Stimulated activated CD4-positive, alpha-beta T cell treated with anti-CD3 and anti-CD28 coated beads, Interleukin-2, amount 100 ng/mL, for 4 hours (primary cell): ENCODE measurements at regions not wholly inside any gene's neighbourhood (a gene's known extent, or its start where the extent isn't known, plus 50 kb on each side); places are given as distances from the start of the nearest gene placed in this dataset.
"Not testable (repeated sequence)": the region's sequence is repeated elsewhere in the genome, so short reads cannot be mapped to it uniquely, and the experiment has no call there.

ENCODE experiments used
- DNase-seq: peaks from one replicate; pipeline ENCODE4 v3.0.0-alpha.2; 2020; ENCODE audit warnings: low read depth

DNA sequence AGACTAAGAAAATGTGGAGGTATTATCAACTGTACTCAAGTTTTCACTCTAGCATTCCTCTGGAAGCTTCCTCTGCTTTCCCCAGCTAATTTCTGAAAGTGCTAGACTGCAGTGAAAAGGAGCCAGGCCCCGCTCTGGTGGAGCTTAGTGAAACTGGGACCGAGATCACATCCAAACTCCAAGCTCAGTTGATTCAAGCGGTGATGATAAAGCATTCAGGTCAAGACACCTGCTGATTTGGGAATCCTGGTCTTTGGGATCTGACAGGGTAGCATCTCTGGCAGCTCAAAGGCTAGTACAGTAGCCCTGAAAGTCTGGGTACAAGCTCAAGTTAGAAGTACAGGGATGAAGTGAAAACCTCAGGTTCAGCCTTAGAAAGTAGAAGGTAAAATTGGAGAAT lies 120.2 kb upstream of the CRIM1 start:
- no peak for DNase-seq

GRCh38 chr2:36223259-36223658 lies 132.3 kb upstream of the CRIM1 start:
- DNase-seq, result no peak

DNA sequence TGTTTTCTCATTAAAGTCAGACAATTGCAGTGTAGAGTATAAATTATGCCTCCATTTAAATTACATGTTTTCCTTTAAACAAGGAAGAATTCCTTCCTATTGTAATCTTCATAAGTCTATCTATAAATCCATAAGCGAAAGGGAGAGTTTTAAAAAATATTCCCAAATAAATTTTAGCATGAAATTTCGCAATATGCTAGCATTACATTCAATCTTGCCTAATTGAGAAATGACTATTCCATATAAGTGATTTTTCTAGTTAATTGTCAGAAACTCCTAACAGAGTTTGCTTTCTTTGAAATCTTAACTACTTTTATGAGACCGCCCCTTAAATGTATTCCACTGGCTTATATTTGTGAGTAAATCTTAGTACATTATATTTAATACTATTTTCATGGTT lies 133.1 kb upstream of the CRIM1 start:
- DNase-seq, result no peak

DNA sequence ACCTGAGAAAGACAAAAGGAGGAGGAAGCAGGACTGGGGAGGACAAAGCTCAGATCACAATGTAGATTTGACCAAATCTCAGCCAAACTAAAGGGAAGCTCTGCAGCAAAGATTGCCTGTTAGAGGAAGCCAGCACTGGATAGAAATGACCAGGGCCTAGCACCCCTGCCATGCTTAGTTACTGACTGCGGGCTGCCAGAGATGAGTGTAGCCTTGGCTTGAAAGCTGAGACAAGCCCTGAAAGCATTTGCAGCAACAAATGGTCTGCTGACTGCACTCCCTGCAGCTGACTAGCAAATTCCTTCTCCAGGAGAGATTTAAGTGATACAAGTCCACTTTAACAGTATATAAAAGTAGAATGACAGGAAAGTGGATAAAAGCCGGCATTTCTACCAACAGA lies 140.9 kb upstream of the CRIM1 start:
- DNase-seq, result no peak

GRCh38 chr2:36203366-36203765 lies 152.2 kb upstream of the CRIM1 start:
- no peak for DNase-seq

GRCh38 chr2:36197181-36197971 lies 158.2 kb upstream of the CRIM1 start:
- DNase-seq, result no peak

- DNase-seq, result no peak
These were observed 161.9 kb upstream of the CRIM1 start for GRCh38 chr2:36193680-36194079.

DNA sequence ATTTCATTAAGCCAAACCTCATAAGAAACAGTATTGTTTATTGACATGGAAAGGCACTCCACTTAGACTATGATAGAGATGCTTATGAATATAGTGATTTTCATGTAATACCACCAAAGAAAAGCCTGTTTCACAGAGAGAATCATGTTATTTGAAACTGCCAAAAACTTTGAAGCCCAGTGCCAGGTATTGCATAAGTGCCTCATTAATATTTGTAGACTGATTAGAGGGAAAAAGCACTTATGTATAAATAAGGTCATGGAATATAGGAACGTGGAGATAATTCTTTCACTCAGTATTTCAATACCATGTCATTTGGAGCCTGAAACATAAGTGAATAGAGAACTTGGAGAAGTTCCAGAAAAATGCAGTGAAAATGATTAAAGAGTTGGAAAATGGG lies 162.6 kb upstream of the CRIM1 start:
- no peak for DNase-seq

DNA sequence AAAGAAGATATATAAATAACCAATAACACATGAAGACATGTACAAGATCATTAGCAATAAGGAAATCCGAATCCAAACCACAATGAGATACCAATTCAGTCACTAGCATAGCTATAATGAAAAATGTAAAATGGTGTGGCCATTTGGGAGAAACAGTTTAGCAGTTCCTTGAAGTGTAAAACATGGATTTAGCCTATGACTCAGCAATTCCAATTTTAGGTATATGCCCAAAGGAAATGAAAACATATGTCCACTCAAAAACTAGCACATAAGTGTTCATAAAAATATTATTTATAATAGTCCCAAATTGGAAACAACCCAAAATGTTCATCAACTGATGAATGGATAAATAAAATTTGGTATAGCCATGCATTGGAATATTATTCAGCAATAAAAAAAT lies 165.5 kb upstream of the CRIM1 start:
- DNase-seq, result no peak

DNA sequence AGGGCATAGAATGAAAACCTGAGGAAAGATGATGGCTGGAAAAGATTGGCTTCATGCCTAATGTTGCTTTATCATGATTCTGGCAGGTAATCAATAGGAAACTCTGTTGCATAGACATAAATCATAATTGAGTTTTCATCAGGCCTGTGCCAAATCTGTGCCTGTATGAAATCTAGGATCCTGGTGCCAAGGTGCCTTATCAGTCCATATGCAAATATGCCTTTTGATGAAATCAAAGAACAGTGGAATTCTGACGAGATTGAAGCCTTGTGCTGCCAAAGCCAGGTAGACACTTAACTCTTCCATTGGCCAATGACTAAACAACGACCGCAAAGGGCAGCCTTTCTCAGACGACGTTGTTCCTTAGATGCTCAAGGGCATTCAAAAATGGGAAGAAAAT lies 170.0 kb upstream of the CRIM1 start:
- no peak for DNase-seq

GRCh38 chr2:36184848-36185247 lies 170.7 kb upstream of the CRIM1 start:
- no peak for DNase-seq

DNA sequence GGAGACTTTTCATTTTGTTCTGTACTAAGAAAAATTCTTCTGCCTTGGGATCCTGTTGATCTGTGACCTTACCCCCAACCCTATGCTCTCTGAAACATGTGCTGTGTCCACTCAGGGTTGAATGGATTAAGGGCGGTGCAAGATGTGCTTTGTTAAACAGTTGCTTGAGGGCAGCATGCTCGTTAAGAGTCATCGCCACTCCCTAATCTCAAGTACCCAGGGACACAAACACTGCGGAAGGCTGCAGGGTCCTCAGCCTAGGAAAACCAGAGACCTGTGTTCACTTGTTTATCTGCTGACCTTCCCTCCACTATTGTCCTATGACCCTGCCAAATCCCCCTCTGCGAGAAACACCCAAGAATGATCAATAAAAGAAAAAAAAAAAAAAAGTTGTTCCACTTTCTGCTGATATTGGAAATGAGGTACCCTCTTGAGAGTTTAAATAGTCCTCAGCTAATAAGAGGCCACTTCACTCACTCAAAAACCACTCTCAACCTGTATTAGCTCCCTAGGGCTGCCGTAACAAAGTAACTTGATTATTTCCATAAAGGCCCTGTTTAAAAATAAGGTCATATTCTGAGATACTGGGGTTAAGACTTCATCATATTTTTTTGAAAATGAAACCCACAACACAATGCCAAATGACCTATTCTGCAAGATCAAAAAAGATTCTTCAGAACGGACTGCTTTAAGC lies 174.6 kb upstream of the CRIM1 start:
- DNase-seq, result not testable (repeated sequence)

DNA sequence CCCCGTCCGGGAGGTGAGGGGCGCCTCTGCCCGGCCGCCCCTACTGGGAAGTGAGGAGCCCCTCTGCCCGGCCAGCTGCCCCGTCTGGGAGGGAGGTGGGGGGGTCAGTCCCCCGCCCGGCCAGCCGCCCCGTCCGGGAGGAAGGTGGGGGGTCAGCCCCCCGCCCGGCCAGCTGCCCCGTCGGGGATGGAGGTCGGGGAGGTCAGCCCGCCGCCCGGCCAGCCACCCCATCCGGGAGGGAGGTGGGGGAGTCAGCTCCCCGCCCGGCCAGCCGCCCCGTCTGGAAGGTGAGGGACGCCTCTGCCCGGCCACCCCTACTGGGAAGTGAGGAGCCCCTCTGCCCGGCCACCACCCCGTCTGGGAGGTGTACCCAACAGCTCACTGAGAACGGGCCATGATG lies 175.3 kb upstream of the CRIM1 start:
- not testable (repeated sequence) for DNase-seq

DNA sequence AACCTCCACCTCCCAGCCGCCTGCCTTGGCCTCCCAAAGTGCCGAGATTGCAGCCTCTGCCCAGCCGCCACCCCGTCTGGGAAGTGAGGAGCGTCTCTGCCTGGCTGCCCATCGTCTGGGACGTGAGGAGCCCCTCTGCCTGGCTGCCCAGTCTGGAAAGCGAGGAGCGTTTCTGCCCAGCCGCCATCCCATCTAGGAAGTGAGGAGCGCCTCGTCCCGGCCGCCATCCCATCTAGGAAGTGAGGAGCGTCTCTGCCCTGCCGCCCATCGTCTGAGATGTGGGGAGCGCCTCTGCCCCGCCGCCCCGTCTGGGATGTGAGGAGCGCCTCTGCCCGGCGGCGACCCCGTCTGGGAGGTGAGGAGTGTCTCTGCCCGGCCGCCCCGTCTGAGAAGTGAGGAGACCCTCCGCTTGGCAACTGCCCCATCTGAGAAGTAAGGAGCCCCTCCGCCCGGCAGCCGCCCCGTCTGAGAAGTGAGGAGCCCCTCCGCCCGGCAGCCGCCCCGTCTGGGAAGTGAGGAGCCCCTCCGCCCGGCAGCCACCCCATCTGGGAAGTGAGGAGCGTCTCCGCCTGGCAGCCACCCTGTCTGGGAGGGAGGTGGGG lies 175.8 kb upstream of the CRIM1 start:
- not testable (repeated sequence) for DNase-seq

DNA sequence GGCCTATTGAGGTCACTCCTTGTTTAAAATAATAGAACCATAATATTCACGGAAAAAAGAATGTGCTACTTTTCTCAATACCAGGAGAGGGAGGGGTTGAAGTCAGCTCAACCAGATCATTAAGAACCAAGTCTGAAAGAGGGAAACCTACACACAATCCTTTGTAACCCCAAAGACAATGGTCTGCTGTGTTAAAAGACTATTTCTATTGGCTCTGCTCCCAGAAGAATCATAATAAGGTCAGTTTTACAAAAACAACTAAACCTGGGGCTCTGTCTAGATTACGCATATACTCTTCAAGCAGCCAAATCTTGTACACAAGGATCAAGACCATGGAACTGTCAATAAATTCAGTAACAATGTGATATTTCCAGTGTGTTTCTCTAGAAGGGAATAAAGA lies 177.2 kb upstream of the CRIM1 start:
- DNase-seq, result no peak

GRCh38 chr2:36177282-36177681 lies 178.3 kb upstream of the CRIM1 start:
- no peak for DNase-seq

DNA sequence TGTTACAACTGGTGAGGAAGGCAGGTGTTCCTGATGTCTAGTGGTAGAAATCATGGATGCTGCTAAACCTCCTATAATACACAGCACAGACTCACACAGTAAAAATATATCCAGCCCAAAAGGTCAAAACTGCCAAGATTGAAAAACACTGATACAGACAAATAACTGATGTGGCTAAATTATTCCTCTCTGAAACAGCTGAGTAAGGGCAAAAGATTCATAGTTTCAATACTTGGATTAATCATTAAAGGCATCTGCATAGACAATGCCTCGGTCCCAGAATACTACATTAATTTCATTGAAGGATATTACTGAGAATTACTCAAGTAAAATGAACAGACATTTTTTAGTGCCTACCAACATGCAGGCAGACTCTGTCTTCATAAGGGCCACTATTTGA lies 180.7 kb upstream of the CRIM1 start:
- DNase-seq, result no peak

DNA sequence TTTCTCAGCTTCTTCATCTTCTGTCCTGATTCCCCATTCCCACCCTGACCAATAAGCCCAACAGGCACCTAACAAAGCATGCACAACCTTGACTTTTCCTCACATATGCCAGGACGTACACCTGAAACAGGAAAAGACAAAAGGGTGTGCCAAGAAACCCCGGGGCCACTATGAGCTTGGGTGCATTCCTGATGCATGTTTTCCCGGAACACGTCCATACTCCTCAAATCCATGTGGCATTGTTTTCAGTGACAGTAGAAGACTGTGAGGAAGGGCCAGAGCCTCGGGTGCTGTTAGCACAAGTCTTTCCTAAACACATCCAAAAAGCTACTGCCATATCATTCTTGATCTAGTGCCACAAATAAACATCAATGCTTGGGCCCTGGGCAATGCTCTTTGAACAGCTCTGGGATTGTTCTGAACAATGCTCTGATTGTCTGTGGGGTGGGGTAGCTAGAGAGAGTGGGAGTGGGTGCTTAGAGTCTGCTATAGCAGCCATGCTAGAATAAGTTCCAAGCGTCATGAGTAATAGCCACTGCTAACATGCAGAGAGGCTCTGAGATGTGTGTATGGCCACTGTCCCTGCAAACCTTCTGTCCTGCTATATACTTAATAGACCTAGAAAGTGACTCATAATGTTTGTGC lies 181.7 kb upstream of the CRIM1 start:
- no peak for DNase-seq

DNA sequence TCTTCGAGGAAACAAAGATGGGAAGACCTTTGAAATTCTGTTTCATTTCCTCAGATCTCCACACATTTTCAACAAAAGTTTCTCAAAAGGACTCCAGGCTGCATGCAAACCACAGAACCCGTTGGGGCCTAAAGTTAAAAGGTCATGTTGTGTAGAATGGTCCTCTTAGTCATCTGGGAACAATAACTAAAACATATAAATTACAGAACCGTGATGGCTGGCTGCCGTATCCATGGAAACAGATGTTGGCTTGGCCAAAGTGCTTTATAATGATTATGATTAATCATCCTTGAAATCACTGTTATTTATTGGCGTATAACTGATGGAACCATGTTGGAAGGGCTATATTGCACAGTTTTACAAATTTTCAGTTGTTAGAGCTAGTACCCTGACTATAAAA lies 182.8 kb upstream of the CRIM1 start:
- no peak for DNase-seq

DNA sequence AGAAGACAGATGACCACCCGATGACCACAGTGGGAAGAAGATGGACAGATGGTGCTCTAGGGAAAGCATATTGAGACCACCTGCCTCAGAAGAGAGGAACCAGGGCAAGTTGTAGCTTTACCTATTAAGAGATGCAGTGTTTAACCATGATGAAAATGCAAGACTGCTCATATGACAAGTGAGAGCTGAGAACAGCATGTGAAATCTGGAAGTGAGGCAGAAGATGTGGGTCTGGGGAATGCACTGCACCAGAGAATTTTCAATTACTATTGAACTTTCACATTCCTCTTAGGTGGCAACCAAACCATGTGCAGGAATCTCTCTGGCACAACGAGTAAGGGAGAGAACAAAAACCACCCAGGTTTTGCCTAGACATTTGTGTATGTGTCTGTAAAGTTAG lies 184.8 kb upstream of the CRIM1 start:
- DNase-seq, result no peak

DNA sequence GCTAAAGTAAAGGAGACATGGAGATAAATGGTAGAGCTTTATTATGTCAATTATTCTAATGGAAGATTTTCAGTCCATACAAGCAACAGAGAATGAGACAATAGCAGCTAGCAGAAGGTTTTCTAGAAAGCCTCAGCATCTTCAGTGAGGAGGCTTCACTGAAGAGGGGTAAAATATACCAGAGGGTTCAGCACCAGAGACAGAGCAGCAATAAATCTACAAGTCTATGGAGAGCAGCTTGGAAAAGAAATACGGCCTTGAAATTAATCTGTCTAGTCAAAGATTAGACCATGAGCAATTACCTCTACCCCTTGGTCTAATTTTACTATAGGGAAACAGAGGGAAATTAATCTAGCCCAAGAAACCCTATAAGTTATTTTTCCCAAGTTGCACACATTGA lies 185.7 kb upstream of the CRIM1 start:
- no peak for DNase-seq

GRCh38 chr2:36168115-36168514 lies 187.5 kb upstream of the CRIM1 start:
- DNase-seq, result no peak

- no peak for DNase-seq
These were observed 190.4 kb upstream of the CRIM1 start for GRCh38 chr2:36165132-36165531.
